Activated T-helper 1 cell treated with anti-CD3 and anti-CD28 coated beads, Interleukin-12 subunit alpha, Interleukin-12 subunit beta, Interleukin-2, Interleukin-4 antibody, amounts not matched to agents 30 ng/mL and 10 ng/mL and 1 ng/mL, durations not matched to agents 14 hours and 24 hours and 36 hours (primary cell): ENCODE measurements at regions not wholly inside any gene's neighbourhood (a gene's known extent, or its start where the extent isn't known, plus 50 kb on each side); places are given as distances from the start of the nearest gene placed in this dataset.

Source experiments
- DNase-seq: peaks from one replicate; pipeline ENCODE4 v3.0.0; 2021; ENCODE audit warnings: low spot score
- H3K27ac Mint-ChIP-seq: one replicate; pipeline ENCODE4 v1.8.0; 2021; ENCODE audit warnings: mild to moderate bottlenecking, mixed read lengths
- H3K27me3 Mint-ChIP-seq: one replicate; pipeline ENCODE4 v1.8.0; 2022; ENCODE audit warnings: mild to moderate bottlenecking, moderate library complexity, mixed read lengths; ENCODE audit not compliant: insufficient read depth
- H3K36me3 Mint-ChIP-seq: one replicate; pipeline ENCODE4 v1.8.0; 2021; ENCODE audit warnings: low read depth, mixed read lengths
- H3K4me1 Mint-ChIP-seq: one replicate; pipeline ENCODE4 v1.8.0; 2021; ENCODE audit warnings: low read depth, mixed read lengths
- H3K4me3 Mint-ChIP-seq: one replicate; pipeline ENCODE4 v1.8.0; 2021; ENCODE audit warnings: mild to moderate bottlenecking, moderate library complexity, mixed read lengths
- H3K9me3 Mint-ChIP-seq: one replicate; pipeline ENCODE4 v1.8.0; 2021; ENCODE audit warnings: mixed read lengths
- intact Hi-C: fragments of 100-400 bp; cut with micrococcal nuclease; formaldehyde crosslinking; loops from one replicate; pipeline ENCODE4 v1.15.1; 2024

DNA sequence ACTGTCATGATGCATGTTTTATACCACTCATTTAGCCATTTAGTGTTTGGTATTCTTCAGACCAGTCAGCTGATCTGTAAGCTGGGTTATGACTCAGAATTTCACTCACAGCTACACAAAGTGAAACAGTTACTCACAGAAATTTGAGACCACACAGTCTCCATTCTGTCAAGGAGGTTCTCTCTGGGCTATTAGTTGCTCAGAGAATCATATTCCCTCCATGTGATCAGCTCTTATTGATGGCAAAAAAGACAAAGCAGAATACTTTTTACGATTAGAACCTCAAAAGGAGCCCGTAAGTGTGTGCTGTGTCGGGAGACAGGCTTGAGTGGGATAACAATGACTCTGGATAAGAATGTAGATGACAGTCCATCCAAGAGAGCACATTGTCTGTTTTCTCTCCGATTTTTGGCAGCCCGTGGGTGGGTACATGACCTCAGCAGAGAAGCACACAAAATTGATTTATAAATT is 277.6 kb upstream of the SORCS1 start:
- no peak overlapping the region for H3K27ac Mint-ChIP-seq
- H3K4me1 Mint-ChIP-seq: no peaks in the 10 kb centered on the region
- no peaks in the 10 kb centered on the region for H3K27me3 Mint-ChIP-seq
- H3K9me3 Mint-ChIP-seq: peaks cover 3% of the 10 kb centered on the region
- intact Hi-C loops: no loop called here
- H3K36me3 Mint-ChIP-seq: no peaks in the 10 kb centered on the region
- H3K4me3 Mint-ChIP-seq: no peak overlapping the region
- no peak for DNase-seq

- Mint-ChIP-seq H3K9me3 (no peaks in the 10 kb centered on the region), H3K27me3 (no peaks in the 10 kb centered on the region), H3K4me1 (no peaks in the 10 kb centered on the region), H3K27ac (no peak overlapping the region), H3K36me3 (no peaks in the 10 kb centered on the region), H3K4me3 (no peak overlapping the region)
- DNase-seq: no peak
- intact Hi-C loops: no loop called here
Observed at GRCh38 chr10:107440741-107441140, 276.2 kb upstream of the SORCS1 start.

GRCh38 chr10:107437921-107438320 is 273.4 kb upstream of the SORCS1 start:
- no peak overlapping the region for H3K27ac Mint-ChIP-seq
- no peaks in the 10 kb centered on the region for H3K4me1 Mint-ChIP-seq
- H3K27me3 Mint-ChIP-seq: no peaks in the 10 kb centered on the region
- intact Hi-C loops: no loop called here
- H3K9me3 Mint-ChIP-seq: no peaks in the 10 kb centered on the region
- H3K36me3 Mint-ChIP-seq: no peaks in the 10 kb centered on the region
- H3K4me3 Mint-ChIP-seq: no peak overlapping the region
- no peak for DNase-seq

DNA sequence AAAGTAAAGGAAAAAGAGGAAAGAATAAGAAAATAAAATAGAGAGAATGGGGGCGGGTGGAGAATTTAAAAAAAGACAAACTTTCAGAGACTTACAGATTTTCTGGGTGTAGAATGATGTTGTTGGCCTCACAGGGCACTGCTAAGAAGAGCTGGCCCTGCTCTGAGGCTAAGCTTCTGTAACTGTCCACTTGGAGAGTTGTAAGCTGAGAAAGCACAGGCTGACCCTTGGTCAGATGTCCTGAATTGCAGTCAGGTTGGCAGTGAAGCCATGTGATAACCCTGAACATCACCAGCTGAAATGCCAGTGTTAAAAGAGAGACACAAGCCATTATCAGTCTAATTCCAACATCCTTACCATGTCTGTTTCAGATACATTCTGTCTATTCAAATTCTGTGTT is 272.1 kb upstream of the SORCS1 start:
- Mint-ChIP-seq H3K27ac (no peak overlapping the region), H3K36me3 (no peaks in the 10 kb centered on the region), H3K9me3 (no peaks in the 10 kb centered on the region), H3K4me1 (no peaks in the 10 kb centered on the region), H3K4me3 (no peak overlapping the region), H3K27me3 (no peaks in the 10 kb centered on the region)
- intact Hi-C loops: no loop called here
- no peak for DNase-seq

GRCh38 chr10:107434854-107435253 is 270.3 kb upstream of the SORCS1 start:
- no peak overlapping the region for H3K27ac Mint-ChIP-seq

GRCh38 chr10:107434201-107434600 is 269.7 kb upstream of the SORCS1 start:
- no peak overlapping the region for H3K27ac Mint-ChIP-seq
- no peak for DNase-seq
- H3K36me3 Mint-ChIP-seq: no peaks in the 10 kb centered on the region
- H3K4me3 Mint-ChIP-seq: no peak overlapping the region
- H3K27me3 Mint-ChIP-seq: no peaks in the 10 kb centered on the region
- no peaks in the 10 kb centered on the region for H3K9me3 Mint-ChIP-seq
- no peaks in the 10 kb centered on the region for H3K4me1 Mint-ChIP-seq
- intact Hi-C loops: no loop called here

More at GRCh38 chr10:107434854-107435253, 270.3 kb upstream of the SORCS1 start:
- DNase-seq: no peak
- no peaks in the 10 kb centered on the region for H3K9me3 Mint-ChIP-seq
- H3K4me1 Mint-ChIP-seq: no peaks in the 10 kb centered on the region
- intact Hi-C loops: no loop called here
- no peak overlapping the region for H3K4me3 Mint-ChIP-seq
- no peaks in the 10 kb centered on the region for H3K36me3 Mint-ChIP-seq
- no peaks in the 10 kb centered on the region for H3K27me3 Mint-ChIP-seq

GRCh38 chr10:107433605-107434004 is 269.1 kb upstream of the SORCS1 start:
- intact Hi-C loops: no loop called here
- Mint-ChIP-seq H3K4me3 (no peak overlapping the region), H3K4me1 (no peaks in the 10 kb centered on the region), H3K9me3 (no peaks in the 10 kb centered on the region), H3K36me3 (no peaks in the 10 kb centered on the region), H3K27ac (no peak overlapping the region), H3K27me3 (no peaks in the 10 kb centered on the region)
- DNase-seq: no peak

GRCh38 chr10:107430446-107430845 is 265.9 kb upstream of the SORCS1 start:
- no peak overlapping the region for H3K27ac Mint-ChIP-seq
- H3K4me1 Mint-ChIP-seq: no peaks in the 10 kb centered on the region
- H3K36me3 Mint-ChIP-seq: no peaks in the 10 kb centered on the region
- intact Hi-C loops: no loop called here
- no peaks in the 10 kb centered on the region for H3K27me3 Mint-ChIP-seq
- H3K4me3 Mint-ChIP-seq: no peak overlapping the region
- DNase-seq: no peak
- H3K9me3 Mint-ChIP-seq: peaks cover 6% of the 10 kb centered on the region

- Mint-ChIP-seq H3K4me1 (no peaks in the 10 kb centered on the region), H3K4me3 (no peak overlapping the region), H3K36me3 (no peaks in the 10 kb centered on the region), H3K27me3 (no peaks in the 10 kb centered on the region), H3K27ac (no peak overlapping the region), H3K9me3 (peaks cover 6% of the 10 kb centered on the region)
- no peak for DNase-seq
- intact Hi-C loops: no loop called here
Observed at GRCh38 chr10:107427016-107427415, 262.5 kb upstream of the SORCS1 start.

DNA sequence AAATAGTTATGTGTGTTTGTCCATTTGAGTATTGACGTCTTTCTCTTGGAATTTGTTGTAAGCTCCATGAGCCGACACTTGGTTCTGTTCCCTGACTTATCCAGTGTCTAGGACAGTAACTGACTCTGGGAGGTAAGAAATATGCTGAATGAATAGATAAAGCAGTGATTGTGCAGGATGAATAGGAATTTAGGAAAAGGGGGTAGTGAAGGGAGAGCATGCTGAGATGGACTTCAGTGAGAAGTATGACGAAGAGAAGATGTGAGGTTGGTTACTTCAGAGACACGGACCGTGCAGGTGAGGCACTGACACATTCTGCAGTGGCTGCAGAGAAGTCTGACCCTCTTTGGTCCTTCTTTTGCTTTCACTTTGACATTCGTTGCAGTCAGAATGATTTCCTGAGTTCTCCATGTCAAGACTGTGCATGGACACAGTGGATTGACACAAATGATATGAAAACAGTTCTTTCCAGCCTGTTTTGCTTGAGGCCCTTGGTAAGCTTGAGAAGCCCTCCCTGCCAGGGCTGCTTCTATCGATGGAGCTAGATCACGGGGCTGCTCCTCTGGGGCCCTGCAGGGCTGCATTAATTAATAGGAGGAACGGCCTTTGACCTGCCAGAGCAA is 261.5 kb upstream of the SORCS1 start:
- DNase-seq: no peak
- peaks cover 6% of the 10 kb centered on the region for H3K9me3 Mint-ChIP-seq
- H3K36me3 Mint-ChIP-seq: no peaks in the 10 kb centered on the region
- intact Hi-C loops: no loop called here
- no peaks in the 10 kb centered on the region for H3K27me3 Mint-ChIP-seq
- no peak overlapping the region for H3K27ac Mint-ChIP-seq
- no peak overlapping the region for H3K4me3 Mint-ChIP-seq
- H3K4me1 Mint-ChIP-seq: no peaks in the 10 kb centered on the region

GRCh38 chr10:107424628-107425027 is 260.1 kb upstream of the SORCS1 start:
- no peaks in the 10 kb centered on the region for H3K27me3 Mint-ChIP-seq
- peaks cover 6% of the 10 kb centered on the region for H3K9me3 Mint-ChIP-seq
- no peak overlapping the region for H3K4me3 Mint-ChIP-seq
- no peak for DNase-seq
- intact Hi-C loops: no loop called here
- no peaks in the 10 kb centered on the region for H3K4me1 Mint-ChIP-seq
- H3K36me3 Mint-ChIP-seq: no peaks in the 10 kb centered on the region
- H3K27ac Mint-ChIP-seq: no peak overlapping the region

DNA sequence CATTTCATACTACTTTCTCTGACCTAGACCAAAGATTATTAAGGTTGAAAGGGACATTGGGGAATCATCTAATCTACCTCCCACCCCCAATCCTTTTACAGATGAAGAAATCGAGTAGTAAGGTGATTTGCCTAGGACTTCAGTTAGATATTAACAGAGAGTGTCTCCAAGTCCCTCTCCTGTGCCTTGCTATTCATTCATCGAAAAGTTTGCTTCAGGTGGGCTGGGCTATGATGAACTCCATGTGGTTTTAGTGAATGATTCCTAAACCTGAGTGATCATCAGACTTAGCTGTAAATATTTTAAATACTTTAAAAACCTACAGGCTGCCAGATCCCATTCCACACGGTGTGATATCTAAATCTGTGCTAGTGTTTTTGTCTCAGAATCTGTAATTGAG is 259.4 kb upstream of the SORCS1 start:
- Mint-ChIP-seq H3K27me3 (no peaks in the 10 kb centered on the region), H3K4me1 (no peaks in the 10 kb centered on the region), H3K36me3 (no peaks in the 10 kb centered on the region), H3K27ac (no peak overlapping the region), H3K9me3 (peaks cover 6% of the 10 kb centered on the region), H3K4me3 (no peak overlapping the region)
- intact Hi-C loops: no loop called here
- DNase-seq: no peak

GRCh38 chr10:107422681-107423080 is 258.2 kb upstream of the SORCS1 start:
- intact Hi-C loops: no loop called here
- no peak overlapping the region for H3K4me3 Mint-ChIP-seq
- H3K27me3 Mint-ChIP-seq: no peaks in the 10 kb centered on the region
- no peaks in the 10 kb centered on the region for H3K36me3 Mint-ChIP-seq
- H3K4me1 Mint-ChIP-seq: no peaks in the 10 kb centered on the region
- DNase-seq: no peak
- no peak overlapping the region for H3K27ac Mint-ChIP-seq
- H3K9me3 Mint-ChIP-seq: peaks cover 6% of the 10 kb centered on the region

GRCh38 chr10:107420196-107420595 is 255.7 kb upstream of the SORCS1 start:
- Mint-ChIP-seq H3K4me1 (no peaks in the 10 kb centered on the region), H3K9me3 (no peaks in the 10 kb centered on the region), H3K36me3 (no peaks in the 10 kb centered on the region), H3K27ac (no peak overlapping the region), H3K27me3 (no peaks in the 10 kb centered on the region), H3K4me3 (no peak overlapping the region)
- intact Hi-C loops: no loop called here
- no peak for DNase-seq
